T47D (cell line): ENCODE measurements at regions not wholly inside any gene's neighbourhood (a gene's known extent, or its start where the extent isn't known, plus 50 kb on each side); places are given as distances from the start of the nearest gene placed in this dataset.
A peak's percentile ranks its signal among the peaks of the same experiment; 100 is the strongest.

Experiments used
- DNase-seq, 2 experiments: peaks; one replicate each; pipeline versions ENCODE4 v3.0.0 to v3.0.0-alpha.2; 2011 to 2012; ENCODE audit warnings: low read depth in 1 of 2, low spot score in 1 of 2
- JUND ChIP-seq: IDR thresholded peaks from 2 replicates; pipeline ENCODE4 v1.6.1; 2012; ENCODE audit warnings: low read depth
- in situ Hi-C: cut with HindIII; loops from 2 replicates; pipeline ENCODE4 v1.10.0; 2016; ENCODE audit warnings: low sequenced_read_pairs, low pct_unique_long_range_greater_than_20kb

DNA sequence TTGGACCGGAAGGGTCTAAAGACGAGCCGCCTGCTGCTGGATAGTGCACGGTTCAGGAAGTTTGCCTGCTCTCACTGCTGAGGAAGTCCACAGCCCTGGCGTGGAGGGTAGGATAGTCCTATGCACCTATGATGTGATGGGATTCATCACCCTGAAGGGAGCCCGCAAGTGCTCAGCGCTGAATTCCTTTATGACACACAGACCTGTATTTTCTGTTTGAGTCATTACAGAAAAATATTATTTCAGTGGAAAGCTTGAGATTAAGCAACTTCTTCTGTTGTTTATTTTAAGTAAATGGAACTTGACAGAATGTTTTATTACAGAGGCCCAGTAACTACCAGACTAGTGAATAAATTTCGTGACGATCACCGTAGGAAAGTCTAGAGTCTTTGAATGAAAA is 123.2 kb downstream of the TRIML1 start:
- DNase-seq, result no peak
- in situ Hi-C loops, result no loop called here
- TF ChIP-seq JUND, result no peak

DNA sequence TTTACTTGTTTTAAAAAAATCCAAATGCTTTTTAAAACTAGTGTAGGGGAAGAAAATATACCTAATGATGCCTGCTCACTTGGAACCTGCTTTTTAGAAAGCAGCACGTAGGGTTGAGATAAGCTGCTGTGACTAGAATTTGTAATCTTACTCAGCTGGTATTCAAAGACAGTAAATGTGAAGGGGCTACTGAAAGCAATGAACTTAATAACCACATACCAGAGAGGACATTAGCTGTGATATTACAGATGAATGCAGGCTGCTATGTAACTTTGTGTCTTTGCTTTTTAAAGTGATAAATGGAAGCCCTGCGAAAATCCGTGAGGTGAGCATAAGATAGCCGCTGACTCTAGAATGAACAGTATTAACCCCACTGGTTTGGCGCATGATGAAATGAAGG is 124.1 kb downstream of the TRIML1 start:
- no peak for DNase-seq
- no peak for TF ChIP-seq JUND
- in situ Hi-C loops, result no loop called here

DNA sequence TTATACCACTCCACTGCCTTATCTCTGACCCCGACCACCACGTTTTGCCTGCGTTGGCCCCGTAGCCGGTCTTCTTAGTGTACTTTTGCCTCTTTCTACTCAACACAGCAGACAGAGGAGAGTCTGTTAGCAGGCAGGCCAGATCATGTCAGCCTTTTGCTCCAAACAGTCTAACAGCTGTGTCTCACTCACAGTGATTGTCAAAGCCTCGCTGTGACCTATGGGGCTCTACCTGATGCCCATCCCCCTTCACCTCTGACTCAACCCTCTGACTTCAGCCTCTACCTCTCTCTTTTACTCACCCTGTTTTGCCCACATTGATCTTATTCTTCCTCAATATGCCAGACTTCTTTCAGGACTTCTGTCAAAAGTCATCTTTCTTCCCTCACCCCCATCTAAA is 127.1 kb downstream of the TRIML1 start:
- in situ Hi-C loops, result no loop called here
- TF ChIP-seq JUND, result no peak
- no peak for DNase-seq

DNA sequence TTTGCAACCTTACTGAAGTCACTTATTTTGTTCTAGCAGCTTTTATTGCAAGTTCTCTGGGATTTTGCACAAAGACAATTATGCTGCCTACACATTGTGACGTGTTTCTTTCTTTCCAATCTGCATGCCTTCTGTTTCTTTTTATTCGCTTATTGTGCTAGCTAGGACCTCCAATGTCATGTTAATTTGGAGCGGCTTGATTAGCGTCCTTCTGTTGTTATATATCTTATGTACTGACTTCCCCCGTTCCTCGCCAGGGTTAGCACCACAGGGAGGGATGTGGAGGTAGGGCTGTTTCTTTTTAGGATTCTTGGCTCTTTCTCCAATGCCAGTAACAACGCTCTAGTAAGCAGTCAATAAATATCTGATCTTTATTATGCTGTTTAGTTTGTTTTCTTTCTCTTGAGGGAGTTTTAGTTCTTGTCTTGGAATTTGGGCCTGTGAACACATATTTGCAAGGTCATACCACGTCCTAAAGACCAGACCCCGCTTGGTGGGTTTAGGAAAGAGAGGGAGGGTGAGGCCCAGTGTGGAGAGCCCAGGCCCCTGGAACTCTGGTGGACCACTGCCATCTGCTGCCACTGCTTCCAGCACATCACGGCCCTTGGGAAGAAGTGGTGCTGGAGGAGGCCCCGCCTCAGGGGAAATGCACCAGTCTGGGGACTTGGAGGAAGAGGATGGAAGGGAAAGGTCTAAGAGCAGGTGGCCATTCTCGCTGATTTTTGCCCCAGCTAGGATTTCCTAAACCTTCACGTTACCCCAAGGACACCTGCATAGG is 129.1 kb downstream of the TRIML1 start:
- DNase-seq, result no peak
- no peak for TF ChIP-seq JUND
- in situ Hi-C loops, result no loop called here

DNA sequence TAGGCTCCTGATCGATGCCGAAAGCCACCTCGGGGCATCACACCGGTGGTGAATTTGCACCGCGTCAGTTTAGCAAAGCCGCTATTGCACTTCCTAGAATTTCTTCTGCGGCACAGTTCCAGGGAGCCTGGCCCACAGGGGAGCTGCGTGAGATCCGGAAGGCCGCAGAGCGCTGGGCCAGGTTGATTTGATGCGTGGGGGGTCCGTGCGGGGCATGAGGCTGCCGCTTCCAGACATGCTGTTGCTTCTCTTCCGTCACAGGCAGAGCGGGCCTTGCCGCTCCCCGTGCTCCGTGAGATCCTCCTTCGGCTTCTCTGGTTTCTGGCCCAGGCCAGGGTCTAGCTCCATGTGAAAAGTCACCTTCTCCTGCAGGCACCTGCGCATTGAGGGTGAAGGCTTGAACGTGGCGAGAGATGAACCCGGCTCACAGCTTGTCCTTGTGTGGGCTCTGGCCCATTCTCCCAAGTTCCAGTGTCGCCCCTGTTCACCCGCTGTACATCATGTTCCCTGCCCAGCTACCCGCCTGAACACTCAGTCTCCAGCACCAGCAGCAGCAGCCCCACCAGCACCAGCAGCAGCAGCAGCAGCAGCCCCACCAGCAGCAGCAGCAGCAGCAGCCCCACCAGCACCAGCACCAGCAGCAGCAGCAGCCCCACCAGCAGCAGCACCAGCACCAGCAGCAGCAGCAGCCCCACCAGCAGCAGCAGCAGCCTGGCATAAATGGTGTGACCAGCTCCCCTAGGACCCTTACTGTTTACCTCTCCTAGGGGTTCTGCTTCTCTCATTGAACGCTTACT is 131.2 kb downstream of the TRIML1 start:
- no peak for TF ChIP-seq JUND
- in situ Hi-C loops, result no loop called here
- no peak for DNase-seq

DNA sequence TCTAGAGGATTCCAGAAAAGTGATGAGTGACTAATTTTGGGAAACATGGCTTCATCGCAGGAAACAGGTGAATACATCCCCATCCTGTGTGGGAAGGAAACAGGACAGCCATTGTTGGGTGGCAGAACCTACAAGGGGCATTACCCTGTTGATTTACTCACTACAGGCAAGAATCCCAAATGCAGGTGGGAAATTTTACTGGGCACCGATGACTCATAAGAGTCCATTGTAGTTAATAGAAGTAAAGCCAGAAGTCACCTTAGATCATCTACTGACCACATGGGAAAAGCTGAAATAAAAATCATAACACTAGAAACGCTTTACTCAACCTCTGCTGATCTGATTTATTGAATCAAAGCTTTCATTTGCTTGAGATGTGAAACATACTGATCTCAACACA is 136.4 kb downstream of the TRIML1 start:
- in situ Hi-C loops, result no loop called here
- TF ChIP-seq JUND, result no peak
- DNase-seq, result no peak

DNA sequence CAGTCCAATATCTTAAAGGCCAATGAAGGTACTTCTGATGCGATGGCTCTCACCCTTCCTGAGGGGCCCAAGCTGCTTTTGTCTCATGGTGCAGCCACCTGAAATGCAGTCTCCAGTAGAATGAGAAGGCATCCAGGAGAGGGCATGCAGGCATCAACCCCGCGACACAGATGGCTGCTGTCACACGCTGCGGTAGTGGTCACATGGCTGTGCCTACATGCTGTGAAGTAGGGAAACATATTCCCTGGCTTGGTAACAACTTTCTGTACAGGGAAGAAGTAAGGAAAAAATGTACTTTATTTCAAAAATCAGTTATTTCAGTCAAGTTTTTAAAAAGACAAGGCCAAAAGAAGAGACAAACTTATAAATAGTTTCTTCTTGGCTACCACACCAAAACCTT is 139.9 kb downstream of the TRIML1 start:
- TF ChIP-seq JUND, result no peak
- in situ Hi-C loops, result no loop called here
- no peak for DNase-seq

DNA sequence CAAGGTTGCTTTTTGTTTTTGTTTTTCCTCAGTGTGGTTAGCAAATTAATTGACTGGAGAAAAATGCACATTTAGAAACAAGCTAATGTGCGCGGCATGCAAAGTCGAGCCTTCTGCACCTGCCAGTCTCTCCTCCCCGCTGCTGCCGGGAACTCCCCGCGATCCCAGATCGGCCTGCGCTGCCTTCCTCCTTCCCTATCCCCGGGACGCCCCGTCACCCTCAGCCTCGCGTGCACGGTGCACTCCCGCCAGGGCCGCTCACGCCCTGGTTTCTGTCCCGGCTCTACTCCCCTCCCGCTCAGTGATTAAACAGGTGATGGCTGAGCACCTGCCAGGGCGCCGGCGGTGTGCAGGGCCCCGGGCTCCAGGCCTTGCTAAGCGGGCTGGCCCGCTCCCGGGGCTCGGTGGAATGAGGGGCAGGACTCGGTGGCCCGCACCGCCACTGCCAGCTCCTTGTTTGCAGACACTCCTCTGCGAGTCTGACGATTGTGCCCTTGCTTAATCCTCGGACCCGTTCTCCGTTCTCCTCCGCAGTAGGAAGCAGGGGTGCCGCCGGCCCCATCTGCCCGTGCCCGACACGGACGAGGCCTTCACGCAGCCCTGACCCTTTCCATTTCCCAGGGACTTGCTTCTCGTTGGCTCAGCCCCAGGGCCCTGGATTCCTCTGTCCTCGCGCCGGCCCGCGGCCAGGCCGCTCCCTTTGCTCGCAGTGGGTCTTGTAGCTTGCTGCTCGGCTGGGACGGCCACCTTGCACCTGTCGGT is 143.4 kb downstream of the TRIML1 start:
- in situ Hi-C loops, result no loop called here
- no peak for TF ChIP-seq JUND
- peak in 1 of 2 experiments; percentile 5 for DNase-seq

DNA sequence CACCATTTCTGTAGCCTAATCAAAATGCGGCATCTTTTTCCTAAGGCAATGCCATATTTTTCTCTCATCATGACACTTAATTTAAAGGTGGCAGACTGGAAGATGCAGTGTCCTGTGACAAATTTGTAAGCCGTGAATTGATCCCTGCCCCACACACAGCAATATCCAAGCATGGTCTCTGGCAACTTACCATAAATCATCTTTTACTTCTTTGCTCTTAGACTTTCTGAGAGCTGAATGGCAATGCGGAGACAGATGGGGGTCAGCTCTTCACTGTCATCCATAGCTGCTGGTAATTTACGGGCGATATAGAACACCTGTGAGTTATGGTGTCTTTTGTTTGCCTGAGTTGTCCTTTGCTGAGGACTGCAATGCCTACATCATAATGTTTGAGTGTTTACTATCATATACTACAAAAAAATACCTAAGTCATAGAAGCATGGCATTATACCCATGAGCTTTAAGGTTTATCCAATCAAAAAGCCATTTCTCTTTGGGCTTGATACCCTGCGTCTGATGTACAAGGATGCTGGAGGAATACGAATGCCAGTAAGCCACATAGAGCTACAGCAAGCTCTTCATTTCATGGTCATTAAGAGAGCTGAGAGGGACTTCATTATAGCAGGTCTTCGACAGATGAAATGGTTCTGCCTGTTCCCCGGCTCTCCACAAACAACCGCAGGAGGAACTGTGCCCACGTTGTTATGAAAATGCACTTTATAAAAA is 148.1 kb downstream of the TRIML1 start:
- DNase-seq, result no peak
- in situ Hi-C loops, result no loop called here
- TF ChIP-seq JUND, result no peak

DNA sequence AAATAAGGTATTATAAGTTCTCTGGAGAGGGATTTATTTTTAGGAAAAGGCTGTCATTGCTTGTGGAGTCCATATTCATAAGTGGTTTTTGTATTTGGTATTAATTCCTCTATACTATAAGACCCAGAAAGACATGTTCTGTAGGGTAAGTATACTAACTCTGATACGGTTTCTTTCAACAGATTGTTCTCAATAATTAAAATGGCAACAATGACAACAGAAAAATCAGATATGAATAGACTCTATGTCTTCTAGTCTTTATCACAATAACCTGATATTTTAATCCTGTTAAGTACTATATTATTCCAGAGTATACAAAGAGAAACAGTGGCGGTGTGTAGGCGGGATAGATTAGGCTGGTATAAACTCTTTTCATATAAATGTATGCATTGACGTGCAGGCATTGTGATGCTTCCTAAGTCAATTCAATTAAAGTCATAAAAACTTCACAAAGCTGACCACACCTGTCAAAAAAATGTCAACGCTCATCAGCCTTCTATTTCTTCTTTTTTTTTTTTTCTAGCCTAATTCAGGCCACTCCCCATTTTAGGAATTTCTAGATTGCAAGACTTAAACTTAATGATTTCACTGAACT is 150.4 kb downstream of the TRIML1 start:
- TF ChIP-seq JUND, result no peak
- in situ Hi-C loops, result no loop called here
- no peak for DNase-seq

DNA sequence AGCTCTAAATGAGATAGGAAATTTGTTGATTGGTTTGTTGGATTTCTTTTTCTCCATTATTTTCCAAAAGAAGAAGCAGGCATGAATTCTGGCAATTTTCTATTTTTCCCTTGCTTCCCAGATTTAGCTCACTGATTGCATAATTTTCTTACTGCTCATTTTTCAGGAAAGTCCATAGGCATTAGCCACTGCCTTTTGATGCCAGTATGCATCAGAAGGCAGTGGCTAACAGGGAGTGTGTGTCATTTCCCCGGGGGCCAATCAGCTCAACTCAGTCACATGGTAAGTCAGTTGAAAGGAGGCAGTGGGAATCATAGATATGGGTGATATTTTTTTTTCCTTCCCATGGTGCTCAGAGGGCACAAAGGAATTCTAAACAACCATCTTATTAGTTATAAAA is 156.7 kb downstream of the TRIML1 start:
- DNase-seq, result no peak
- in situ Hi-C loops, result no loop called here
- no peak for TF ChIP-seq JUND

DNA sequence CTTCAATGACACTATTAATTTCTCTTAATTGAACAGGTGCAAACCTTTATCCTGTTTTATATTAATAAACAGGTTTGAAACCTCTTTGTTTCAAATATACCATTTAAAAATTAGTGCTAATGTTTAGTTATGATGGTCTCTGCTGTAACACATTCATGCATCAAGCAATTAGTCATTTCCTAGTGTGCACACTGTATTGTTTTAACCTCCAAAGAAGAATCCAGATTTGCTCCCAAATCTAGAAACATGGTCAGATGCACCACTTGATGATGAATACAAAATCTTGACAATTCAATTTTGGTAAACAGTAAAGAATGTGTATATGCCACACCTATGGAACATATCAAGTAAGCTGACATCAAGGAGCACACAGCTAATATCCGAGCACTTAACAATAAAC is 157.1 kb downstream of the TRIML1 start:
- TF ChIP-seq JUND, result no peak
- in situ Hi-C loops, result no loop called here

More for the DNA sequence above, 157.1 kb downstream of the TRIML1 start:
- DNase-seq, result no peak
